Liver (tissue), 8 donors: ENCODE measurements at regions not wholly inside any gene's neighbourhood (a gene's known extent, or its start where the extent isn't known, plus 50 kb on each side); places are given as distances from the start of the nearest gene placed in this dataset.

ENCODE experiments used
- DNase-seq: peaks from one replicate; pipeline ENCODE4 v3.0.0-alpha.2; 2017; ENCODE audit warnings: low spot score
- H3K27ac ChIP-seq, 2 donors: one replicate each; pipeline ENCODE4 v1.7.0; 2013; ENCODE audit warnings: inconsistent platforms in 2 of 2, low read length in 2 of 2, control low read depth in 1 of 2, low read depth in 1 of 2, mild to moderate bottlenecking in 1 of 2
- H3K27me3 ChIP-seq, 4 donors: one replicate each; pipeline versions ENCODE4 v1.6.1 to v1.7.0; 2013; ENCODE audit warnings: low read length in 3 of 4, inconsistent platforms in 1 of 4, mild to moderate bottlenecking in 1 of 4, moderate library complexity in 1 of 4; ENCODE audit not compliant: control insufficient read depth in 4 of 4, insufficient read depth in 4 of 4
- H3K36me3 ChIP-seq, 4 donors: one replicate each; pipeline versions ENCODE4 v1.6.1 to v1.7.0; 2013; ENCODE audit warnings: low read length in 3 of 4, mild to moderate bottlenecking in 3 of 4, low read depth in 1 of 4, moderate library complexity in 1 of 4; ENCODE audit not compliant: control insufficient read depth in 4 of 4, insufficient read depth in 3 of 4
- H3K4me1 ChIP-seq, 4 donors: one replicate each; pipeline versions ENCODE4 v1.6.1 to v1.7.0; 2013; ENCODE audit warnings: low read length in 3 of 4, mild to moderate bottlenecking in 3 of 4, moderate library complexity in 1 of 4; ENCODE audit not compliant: control insufficient read depth in 4 of 4, insufficient read depth in 4 of 4
- H3K4me3 ChIP-seq, 3 donors: one replicate each; pipeline versions ENCODE4 v1.6.1 to v1.7.0; 2013; ENCODE audit warnings: low read length in 3 of 3, control low read depth in 1 of 3, low read depth in 1 of 3, mild to moderate bottlenecking in 1 of 3
- H3K9ac ChIP-seq, 2 donors: one replicate each; pipeline ENCODE4 v1.7.0; 2013; ENCODE audit warnings: low read length in 2 of 2, mild to moderate bottlenecking in 2 of 2, moderate library complexity in 2 of 2, control low read depth in 1 of 2, low read depth in 1 of 2
- H3K9me3 ChIP-seq, 4 donors: one replicate each; pipeline versions ENCODE4 v1.6.1 to v1.7.0; 2013; ENCODE audit warnings: low read length in 3 of 4; ENCODE audit not compliant: control insufficient read depth in 4 of 4
- EGR1 ChIP-seq, 2 donors: IDR thresholded peaks; 2 replicates each; pipeline ENCODE4 v1.6.1; 2016 to 2018; ENCODE audit warnings: antibody characterized with exemption in 2 of 2, low read depth in 2 of 2
- FOXA1 ChIP-seq: IDR thresholded peaks from 2 replicates; pipeline ENCODE4 v1.6.1; 2016; ENCODE audit warnings: antibody characterized with exemption
- FOXA2 ChIP-seq: IDR thresholded peaks from 2 replicates; pipeline ENCODE4 v1.6.1; 2016; ENCODE audit warnings: antibody characterized with exemption
- GABPA ChIP-seq, 2 donors: IDR thresholded peaks in 1 of 2; conservative IDR thresholded peaks in 1 of 2; 2 replicates each; pipeline ENCODE4 v1.6.1; 2016; ENCODE audit warnings: antibody characterized with exemption in 2 of 2, mild to moderate bottlenecking in 1 of 2, moderate library complexity in 1 of 2
- HNF4A ChIP-seq, 2 donors: conservative IDR thresholded peaks; 2 replicates each; pipeline ENCODE4 v1.6.1; 2016; ENCODE audit warnings: antibody characterized with exemption in 2 of 2, mild to moderate bottlenecking in 2 of 2
- HNF4G ChIP-seq: IDR thresholded peaks from 2 replicates; pipeline ENCODE4 v1.6.1; 2016; ENCODE audit warnings: antibody characterized with exemption
- JUND ChIP-seq, 2 donors: IDR thresholded peaks; 2 replicates each; pipeline ENCODE4 v1.6.1; 2016; ENCODE audit warnings: antibody characterized with exemption in 2 of 2
- NR2F2 ChIP-seq: IDR thresholded peaks from 2 replicates; pipeline ENCODE4 v1.6.1; 2016; ENCODE audit warnings: antibody characterized with exemption
- RAD21 ChIP-seq, 2 donors: IDR thresholded peaks; 2 replicates each; pipeline ENCODE4 v1.6.1; 2016; ENCODE audit warnings: antibody characterized with exemption in 2 of 2, mild to moderate bottlenecking in 2 of 2
- REST ChIP-seq: IDR thresholded peaks from 2 replicates; pipeline ENCODE4 v1.6.1; 2016; ENCODE audit warnings: antibody characterized with exemption, mild to moderate bottlenecking
- RXRA ChIP-seq, 2 donors: IDR thresholded peaks; 2 replicates each; pipeline ENCODE4 v1.6.1; 2017 to 2018; ENCODE audit warnings: antibody characterized with exemption in 2 of 2, mild to moderate bottlenecking in 1 of 2
- SP1 ChIP-seq: IDR thresholded peaks from 2 replicates; pipeline ENCODE4 v1.6.1; 2018; ENCODE audit warnings: antibody characterized with exemption, mild to moderate bottlenecking
- TAF1 ChIP-seq: conservative IDR thresholded peaks from 2 replicates; pipeline ENCODE4 v1.6.1; 2016; ENCODE audit warnings: antibody characterized with exemption, mild to moderate bottlenecking
- YY1 ChIP-seq: IDR thresholded peaks from 2 replicates; pipeline ENCODE4 v1.6.1; 2016; ENCODE audit warnings: antibody characterized with exemption, mild to moderate bottlenecking
- ZBTB33 ChIP-seq: IDR thresholded peaks from 2 replicates; pipeline ENCODE4 v1.6.1; 2016; ENCODE audit warnings: antibody characterized with exemption
- WGBS: extraction: QIAGEN DNeasy Blood & Tissue Kit; methylation state at CpG from one replicate; pipeline ENCODE4 v1.1.7; 2013; 5-methylcytosine and 5-hydroxymethylcytosine counted together
- TF ChIP-seq, protein P1 (sequence below): IDR thresholded peaks from 2 replicates; pipeline ENCODE4 v1.6.1; 2016; ENCODE audit warnings: antibody characterized with exemption
- TF ChIP-seq, protein P2 (sequence below): fragments of 150-350 bp; IDR thresholded peaks from 2 replicates; pipeline ENCODE4 v1.5.1; 2017; ENCODE audit warnings: improper control_type of control experiment, low read depth, low read length; ENCODE audit not compliant: missing input control
- TF ChIP-seq, protein P3 (sequence below): IDR thresholded peaks from 2 replicates; pipeline ENCODE4 v1.6.1; 2016; ENCODE audit warnings: antibody characterized with exemption
- donor health status: healthy.
- donor health status: healthy.
- donor health status: healthy.
- donor health status: healthy.
- donor health status: healthy.

DNA sequence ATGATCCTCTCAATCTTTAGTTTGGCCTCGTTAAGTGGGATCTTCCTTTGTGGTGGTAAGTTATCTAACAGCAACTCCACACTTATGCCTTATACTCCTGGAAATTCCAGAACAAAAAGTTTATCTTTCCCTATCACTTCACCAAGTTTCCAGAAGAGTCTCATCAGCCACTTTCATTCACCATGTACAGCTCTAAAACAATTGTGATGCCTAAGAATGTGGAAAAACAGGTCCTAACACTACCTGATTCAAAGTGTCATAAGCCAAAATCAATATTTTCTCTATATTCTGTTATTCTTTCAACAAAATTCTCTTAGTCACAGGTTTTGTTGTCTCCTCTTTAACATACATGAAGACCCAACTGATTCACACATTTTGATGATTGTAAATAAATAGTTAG is 342.4 kb upstream of the TYRP1 start:
- Histone ChIP-seq H3K4me3 (no peak overlapping the region), H3K9ac (no peak overlapping the region), H3K36me3 (no peaks in the 10 kb centered on the region), H3K4me1 (no peaks in the 10 kb centered on the region), H3K27ac (no peak overlapping the region), H3K27me3 (no peaks in the 10 kb centered on the region), H3K9me3 (no peaks in the 10 kb centered on the region)
- DNase-seq, result no peak
- 53% methylated on average over 1 of the region's 1 CpG for WGBS
- TF ChIP-seq FOXA1 (no peak), JUND (IDR thresholded peaks at IDR 0.05) (no peak), GABPA (IDR thresholded peaks at IDR 0.05 in 1 of 2, conservative IDR thresholded peaks at IDR 0.05 in 1 of 2) (no peak), REST (no peak), TAF1 (no peak), EGR1 (IDR thresholded peaks at IDR 0.05; ENCODE audit: low read depth in 2 of 2) (no peak), FOXA2 (no peak), RAD21 (IDR thresholded peaks at IDR 0.05) (no peak)
- TF ChIP-seq, protein P1, sequence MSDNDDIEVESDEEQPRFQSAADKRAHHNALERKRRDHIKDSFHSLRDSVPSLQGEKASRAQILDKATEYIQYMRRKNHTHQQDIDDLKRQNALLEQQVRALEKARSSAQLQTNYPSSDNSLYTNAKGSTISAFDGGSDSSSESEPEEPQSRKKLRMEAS, result no peak

GRCh38 chr9:12351293-12352044 is 341.7 kb upstream of the TYRP1 start:
- no peak overlapping the region for H3K27ac ChIP-seq
- 70% methylated on average over 3 of the region's 3 CpGs for WGBS
- H3K4me3 ChIP-seq, result no peak overlapping the region
- no peaks in the 10 kb centered on the region for H3K27me3 ChIP-seq
- no peak for DNase-seq
- no peak overlapping the region for H3K9ac ChIP-seq
- no peaks in the 10 kb centered on the region for H3K4me1 ChIP-seq
- TF ChIP-seq REST (no peak), NR2F2 (no peak), JUND (IDR thresholded peaks at IDR 0.05) (no peak), ZBTB33 (no peak), FOXA1 (no peak), FOXA2 (no peak), HNF4G (no peak), TAF1 (no peak), SP1 (no peak), EGR1 (IDR thresholded peaks at IDR 0.05; ENCODE audit: low read depth in 2 of 2) (no peak), HNF4A (conservative IDR thresholded peaks at IDR 0.05) (no peak), RXRA (IDR thresholded peaks at IDR 0.05) (no peak), GABPA (IDR thresholded peaks at IDR 0.05 in 1 of 2, conservative IDR thresholded peaks at IDR 0.05 in 1 of 2) (no peak), YY1 (no peak), RAD21 (IDR thresholded peaks at IDR 0.05) (no peak)
- TF ChIP-seq, protein P1, result no peak
- TF ChIP-seq, protein P2, sequence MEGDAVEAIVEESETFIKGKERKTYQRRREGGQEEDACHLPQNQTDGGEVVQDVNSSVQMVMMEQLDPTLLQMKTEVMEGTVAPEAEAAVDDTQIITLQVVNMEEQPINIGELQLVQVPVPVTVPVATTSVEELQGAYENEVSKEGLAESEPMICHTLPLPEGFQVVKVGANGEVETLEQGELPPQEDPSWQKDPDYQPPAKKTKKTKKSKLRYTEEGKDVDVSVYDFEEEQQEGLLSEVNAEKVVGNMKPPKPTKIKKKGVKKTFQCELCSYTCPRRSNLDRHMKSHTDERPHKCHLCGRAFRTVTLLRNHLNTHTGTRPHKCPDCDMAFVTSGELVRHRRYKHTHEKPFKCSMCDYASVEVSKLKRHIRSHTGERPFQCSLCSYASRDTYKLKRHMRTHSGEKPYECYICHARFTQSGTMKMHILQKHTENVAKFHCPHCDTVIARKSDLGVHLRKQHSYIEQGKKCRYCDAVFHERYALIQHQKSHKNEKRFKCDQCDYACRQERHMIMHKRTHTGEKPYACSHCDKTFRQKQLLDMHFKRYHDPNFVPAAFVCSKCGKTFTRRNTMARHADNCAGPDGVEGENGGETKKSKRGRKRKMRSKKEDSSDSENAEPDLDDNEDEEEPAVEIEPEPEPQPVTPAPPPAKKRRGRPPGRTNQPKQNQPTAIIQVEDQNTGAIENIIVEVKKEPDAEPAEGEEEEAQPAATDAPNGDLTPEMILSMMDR, result no peak
- TF ChIP-seq, protein P3, sequence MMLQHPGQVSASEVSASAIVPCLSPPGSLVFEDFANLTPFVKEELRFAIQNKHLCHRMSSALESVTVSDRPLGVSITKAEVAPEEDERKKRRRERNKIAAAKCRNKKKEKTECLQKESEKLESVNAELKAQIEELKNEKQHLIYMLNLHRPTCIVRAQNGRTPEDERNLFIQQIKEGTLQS, result no peak
- H3K36me3 ChIP-seq, result no peaks in the 10 kb centered on the region
- H3K9me3 ChIP-seq, result no peaks in the 10 kb centered on the region
